HS-5 (cell line): ENCODE measurements at regions not wholly inside any gene's neighbourhood (a gene's known extent, or its start where the extent isn't known, plus 50 kb on each side); places are given as distances from the start of the nearest gene placed in this dataset.

ENCODE experiments used
- DNase-seq: peaks from one replicate; pipeline ENCODE4 v3.0.0-alpha.2; 2012; ENCODE audit warnings: low read depth

GRCh38 chr1:199109160-199109559 lies 470.3 kb downstream of the PTPRC start:
- DNase-seq: no peak

GRCh38 chr1:199112365-199112764 lies 473.5 kb downstream of the PTPRC start:
- no peak for DNase-seq

- no peak for DNase-seq
Measured at GRCh38 chr1:199113265-199113869, 474.5 kb downstream of the PTPRC start.

GRCh38 chr1:199116488-199116887 lies 477.6 kb downstream of the PTPRC start:
- no peak for DNase-seq

GRCh38 chr1:199121047-199121446 lies 482.2 kb downstream of the PTPRC start:
- DNase-seq: no peak

- no peak for DNase-seq
Measured at GRCh38 chr1:199122085-199122484, 483.2 kb downstream of the PTPRC start.

GRCh38 chr1:199122532-199123311 lies 483.9 kb downstream of the PTPRC start:
- DNase-seq: peak; percentile 40

GRCh38 chr1:199123615-199124014 lies 484.8 kb downstream of the PTPRC start:
- DNase-seq: peak; percentile 70

- DNase-seq: no peak
Measured at GRCh38 chr1:199124351-199124750, 485.5 kb downstream of the PTPRC start.

GRCh38 chr1:199129247-199129646 lies 490.4 kb downstream of the PTPRC start:
- no peak for DNase-seq

- no peak for DNase-seq
Measured at GRCh38 chr1:199132006-199132405, 493.2 kb downstream of the PTPRC start.

GRCh38 chr1:199135901-199136300 lies 497.1 kb downstream of the PTPRC start:
- DNase-seq: no peak

GRCh38 chr1:199138061-199138460 lies 499.2 kb downstream of the PTPRC start:
- no peak for DNase-seq

GRCh38 chr1:199149591-199149990 lies 510.8 kb downstream of the PTPRC start:
- DNase-seq: no peak

- DNase-seq: no peak
Measured at GRCh38 chr1:199150756-199151155, 511.9 kb downstream of the PTPRC start.

GRCh38 chr1:199151634-199152425 lies 513.0 kb downstream of the PTPRC start:
- DNase-seq: no peak

GRCh38 chr1:199152676-199153075 lies 513.8 kb downstream of the PTPRC start:
- no peak for DNase-seq

GRCh38 chr1:199155166-199156019 lies 516.6 kb downstream of the PTPRC start:
- no peak for DNase-seq

- DNase-seq: no peak
Measured at GRCh38 chr1:199157494-199157893, 518.7 kb downstream of the PTPRC start.

- no peak for DNase-seq
Measured at GRCh38 chr1:199160521-199161318, 521.9 kb downstream of the PTPRC start.

- no peak for DNase-seq
Measured at GRCh38 chr1:199161319-199161680, 522.5 kb downstream of the PTPRC start.
